Neural progenitor cell (in vitro differentiated cells): ENCODE measurements at regions not wholly inside any gene's neighbourhood (a gene's known extent, or its start where the extent isn't known, plus 50 kb on each side); places are given as distances from the start of the nearest gene placed in this dataset.

Source experiments
- DNase-seq: peaks from one replicate; pipeline ENCODE4 v3.0.0-alpha.2; 2016; ENCODE audit warnings: low spot score
- H2AFZ ChIP-seq: fragments of 200-600 bp; sonication (generic); replicated peaks from 2 replicates; pipeline ENCODE4 v1.6.1; 2016; ENCODE audit warnings: antibody characterized with exemption
- H3F3A ChIP-seq: fragments of 200-600 bp; sonication (generic); 2 replicates; pipeline ENCODE4 v1.6.1; 2016; ENCODE audit warnings: antibody characterized with exemption, low read depth
- H3K27ac ChIP-seq: fragments of 200-600 bp; sonication (generic); 2 replicates; pipeline ENCODE4 v1.5.1; 2016; ENCODE audit warnings: mild to moderate bottlenecking
- H3K27me3 ChIP-seq: fragments of 200-600 bp; sonication (generic); 2 replicates; pipeline ENCODE4 v1.6.1; 2016; ENCODE audit warnings: mild to moderate bottlenecking, moderate library complexity
- H3K36me3 ChIP-seq: fragments of 200-600 bp; sonication (generic); 2 replicates; pipeline ENCODE4 v1.5.1; 2016
- H3K4me1 ChIP-seq: fragments of 200-600 bp; sonication (generic); 2 replicates; pipeline ENCODE4 v1.6.1; 2016; ENCODE audit warnings: mixed run types
- H3K4me2 ChIP-seq: fragments of 200-600 bp; sonication (generic); 2 replicates; pipeline ENCODE4 v1.6.1; 2016
- H3K4me3 ChIP-seq: fragments of 200-600 bp; sonication (generic); 2 replicates; pipeline ENCODE4 v1.5.1; 2016
- H3K79me2 ChIP-seq: fragments of 200-600 bp; sonication (generic); 2 replicates; pipeline ENCODE4 v1.6.1; 2016; ENCODE audit warnings: low read depth
- H3K9ac ChIP-seq: fragments of 200-600 bp; sonication (generic); 2 replicates; pipeline ENCODE4 v1.6.1; 2016
- H3K9me3 ChIP-seq: fragments of 200-600 bp; sonication (generic); 2 replicates; pipeline ENCODE4 v1.5.1; 2016; ENCODE audit warnings: low read depth
- H4K20me1 ChIP-seq: fragments of 200-600 bp; sonication (generic); 2 replicates; pipeline ENCODE4 v1.6.1; 2016; ENCODE audit warnings: low read depth
- H3K27ac Mint-ChIP-seq: 3 replicates; pipeline ENCODE4 v1.8.0; 2021; ENCODE audit warnings: mixed read lengths
- H3K27me3 Mint-ChIP-seq: 2 replicates; pipeline ENCODE4 v1.8.0; 2022; ENCODE audit warnings: low read depth, mild to moderate bottlenecking, inconsistent platforms, moderate library complexity, mixed read lengths; ENCODE audit not compliant: insufficient read depth
- H3K36me3 Mint-ChIP-seq: 3 replicates; pipeline ENCODE4 v1.8.0; 2021; ENCODE audit warnings: mixed read lengths
- H3K4me1 Mint-ChIP-seq: 3 replicates; pipeline ENCODE4 v1.8.0; 2021; ENCODE audit warnings: mixed read lengths
- H3K4me3 Mint-ChIP-seq: 3 replicates; pipeline ENCODE4 v1.8.0; 2021; ENCODE audit warnings: mild to moderate bottlenecking, moderate library complexity, mixed read lengths
- H3K9me3 Mint-ChIP-seq: 3 replicates; pipeline ENCODE4 v1.8.0; 2020; ENCODE audit warnings: mixed read lengths
- CTCF ChIP-seq: fragments of 200-600 bp; sonication (generic); IDR thresholded peaks from 2 replicates; pipeline ENCODE4 v1.5.1; 2017; ENCODE audit warnings: antibody characterized with exemption, mild to moderate bottlenecking
- EZH2 ChIP-seq: fragments of 200-600 bp; sonication (generic); IDR thresholded peaks from 2 replicates; pipeline ENCODE4 v1.6.1; 2017; ENCODE audit warnings: antibody characterized with exemption, mild to moderate bottlenecking, moderate library complexity
- EZH2phosphoT487 ChIP-seq: fragments of 200-600 bp; sonication (generic); IDR thresholded peaks from 2 replicates; pipeline ENCODE4 v1.6.1; 2017; ENCODE audit warnings: antibody characterized with exemption

GRCh38 chr14:84797326-84797725, 732.6 kb upstream of the FLRT2 start:
- no peak overlapping the region for H3K4me3 ChIP-seq
- Mint-ChIP-seq H3K36me3 (no peaks in the 10 kb centered on the region), H3K27ac (no peak overlapping the region), H3K4me3 (no peak overlapping the region), H3K9me3 (no peaks in the 10 kb centered on the region), H3K27me3 (peaks cover 1% of the 10 kb centered on the region), H3K4me1 (no peaks in the 10 kb centered on the region)
- DNase-seq, result no peak
- no peaks in the 10 kb centered on the region for H3K79me2 ChIP-seq
- H4K20me1 ChIP-seq, result no peaks in the 10 kb centered on the region
- H3K9ac ChIP-seq, result no peak overlapping the region
- no peaks in the 10 kb centered on the region for H3K27me3 ChIP-seq
- H3K36me3 ChIP-seq, result no peaks in the 10 kb centered on the region
- TF ChIP-seq EZH2 (no peak), EZH2phosphoT487 (no peak), CTCF (no peak)
- no peak overlapping the region for H3K4me2 ChIP-seq
- H3K27ac ChIP-seq, result no peak overlapping the region
- no peaks in the 10 kb centered on the region for H3K9me3 ChIP-seq
- no peaks in the 10 kb centered on the region for H3F3A ChIP-seq
- H2AFZ ChIP-seq, result no peak overlapping the region
- no peaks in the 10 kb centered on the region for H3K4me1 ChIP-seq

- Mint-ChIP-seq H3K27me3 (peaks cover 6% of the 10 kb centered on the region), H3K27ac (no peak overlapping the region), H3K4me3 (no peak overlapping the region), H3K9me3 (no peaks in the 10 kb centered on the region), H3K4me1 (no peaks in the 10 kb centered on the region), H3K36me3 (no peaks in the 10 kb centered on the region)
- H3K36me3 ChIP-seq, result no peaks in the 10 kb centered on the region
- no peak overlapping the region for H3K4me2 ChIP-seq
- H2AFZ ChIP-seq, result no peak overlapping the region
- no peaks in the 10 kb centered on the region for H3K4me1 ChIP-seq
- no peak overlapping the region for H3K9ac ChIP-seq
- H4K20me1 ChIP-seq, result no peaks in the 10 kb centered on the region
- no peak for TF ChIP-seq EZH2
- DNase-seq, result no peak
- no peaks in the 10 kb centered on the region for H3F3A ChIP-seq
- H3K27ac ChIP-seq, result no peak overlapping the region
- no peaks in the 10 kb centered on the region for H3K27me3 ChIP-seq
- H3K4me3 ChIP-seq, result no peak overlapping the region
- H3K79me2 ChIP-seq, result no peaks in the 10 kb centered on the region
- H3K9me3 ChIP-seq, result no peaks in the 10 kb centered on the region
Observed at GRCh38 chr14:84804468-84804867, 725.5 kb upstream of the FLRT2 start.

- Histone ChIP-seq H3K79me2 (no peaks in the 10 kb centered on the region), H3K27me3 (no peaks in the 10 kb centered on the region), H4K20me1 (no peaks in the 10 kb centered on the region), H3K36me3 (no peaks in the 10 kb centered on the region), H3F3A (no peaks in the 10 kb centered on the region), H2AFZ (no peak overlapping the region), H3K4me2 (no peak overlapping the region), H3K27ac (no peak overlapping the region), H3K9me3 (no peaks in the 10 kb centered on the region), H3K4me1 (no peaks in the 10 kb centered on the region), H3K9ac (no peak overlapping the region), H3K4me3 (no peak overlapping the region)
- DNase-seq, result no peak
- H3K9me3 Mint-ChIP-seq, result no peaks in the 10 kb centered on the region
- H3K36me3 Mint-ChIP-seq, result no peaks in the 10 kb centered on the region
- H3K4me3 Mint-ChIP-seq, result no peak overlapping the region
- TF ChIP-seq CTCF (no peak), EZH2 (no peak), EZH2phosphoT487 (no peak)
- H3K27me3 Mint-ChIP-seq, result peaks cover 6% of the 10 kb centered on the region
- no peaks in the 10 kb centered on the region for H3K4me1 Mint-ChIP-seq
- H3K27ac Mint-ChIP-seq, result no peak overlapping the region
Observed at GRCh38 chr14:84804895-84805294, 725.0 kb upstream of the FLRT2 start.

GRCh38 chr14:84806181-84806580, 723.8 kb upstream of the FLRT2 start:
- H3K4me2 ChIP-seq, result no peak overlapping the region
- no peaks in the 10 kb centered on the region for H3K79me2 ChIP-seq
- H3K36me3 Mint-ChIP-seq, result no peaks in the 10 kb centered on the region
- peaks cover 6% of the 10 kb centered on the region for H3K27me3 Mint-ChIP-seq
- no peak overlapping the region for H3K27ac Mint-ChIP-seq
- no peak overlapping the region for H3K27ac ChIP-seq
- H3K27me3 ChIP-seq, result no peaks in the 10 kb centered on the region
- no peak overlapping the region for H3K4me3 Mint-ChIP-seq
- no peak for DNase-seq
- H2AFZ ChIP-seq, result no peak overlapping the region
- no peak for TF ChIP-seq EZH2
- no peak for TF ChIP-seq EZH2phosphoT487
- TF ChIP-seq CTCF, result no peak
- no peaks in the 10 kb centered on the region for H3F3A ChIP-seq
- no peaks in the 10 kb centered on the region for H3K9me3 Mint-ChIP-seq
- no peaks in the 10 kb centered on the region for H3K36me3 ChIP-seq
- no peaks in the 10 kb centered on the region for H3K4me1 ChIP-seq
- no peaks in the 10 kb centered on the region for H4K20me1 ChIP-seq
- H3K9me3 ChIP-seq, result no peaks in the 10 kb centered on the region
- H3K9ac ChIP-seq, result no peak overlapping the region
- no peaks in the 10 kb centered on the region for H3K4me1 Mint-ChIP-seq
- H3K4me3 ChIP-seq, result no peak overlapping the region
